Neuronal stem cell (in vitro differentiated cells): ENCODE measurements at regions not wholly inside any gene's neighbourhood (a gene's known extent, or its start where the extent isn't known, plus 50 kb on each side); places are given as distances from the start of the nearest gene placed in this dataset.

Experiments
- DNase-seq: peaks from one replicate; pipeline ENCODE4 v3.0.0-alpha.2; 2013; ENCODE audit warnings: low spot score
- H2AFZ ChIP-seq: one replicate; pipeline ENCODE4 v1.6.1; 2013; ENCODE audit warnings: mild to moderate bottlenecking, low read length, inconsistent platforms
- H2AK5ac ChIP-seq: 2 replicates; pipeline ENCODE4 v1.6.1; 2013; ENCODE audit warnings: low read depth, mild to moderate bottlenecking, inconsistent platforms, low read length, moderate library complexity, mixed read lengths
- H2BK120ac ChIP-seq: 2 replicates; pipeline ENCODE4 v1.6.1; 2013; ENCODE audit warnings: low read depth, mild to moderate bottlenecking, inconsistent platforms, low read length, moderate library complexity, mixed read lengths
- H2BK12ac ChIP-seq: one replicate; pipeline ENCODE4 v1.6.1; 2013; ENCODE audit warnings: low read length, inconsistent platforms
- H2BK15ac ChIP-seq: 2 replicates; pipeline ENCODE4 v1.6.1; 2013; ENCODE audit warnings: mild to moderate bottlenecking, low read length, inconsistent platforms, mixed read lengths
- H2BK5ac ChIP-seq: one replicate; pipeline ENCODE4 v1.6.1; 2013; ENCODE audit warnings: inconsistent platforms, mild to moderate bottlenecking, low read length, moderate library complexity
- H3K14ac ChIP-seq: one replicate; pipeline ENCODE4 v1.6.1; 2013; ENCODE audit warnings: low read length, inconsistent platforms
- H3K18ac ChIP-seq: 2 replicates; pipeline ENCODE4 v1.6.1; 2013; ENCODE audit warnings: low read length, inconsistent platforms
- H3K23ac ChIP-seq: 2 replicates; pipeline ENCODE4 v1.6.1; 2013; ENCODE audit warnings: low read depth, mild to moderate bottlenecking, mixed read lengths, low read length, inconsistent platforms; ENCODE audit not compliant: poor library complexity
- H3K27ac ChIP-seq: replicated peaks from 3 replicates; pipeline ENCODE4 v1.5.1; 2013; ENCODE audit warnings: low read length, inconsistent platforms
- H3K27me3 ChIP-seq, 3 experiments: 2 replicates each; pipeline ENCODE4 v1.6.1; 2013; ENCODE audit warnings: low read length in 3 of 3, mild to moderate bottlenecking in 2 of 3, inconsistent platforms in 1 of 3, low read depth in 1 of 3, mixed read lengths in 1 of 3, moderate library complexity in 1 of 3; ENCODE audit not compliant: control insufficient read depth in 3 of 3, insufficient read depth in 3 of 3
- H3K36me3 ChIP-seq, 2 donors: replicated peaks in 1 of 2; 2 replicates each; pipeline ENCODE4 v1.6.1; 2013; ENCODE audit warnings: low read length in 2 of 2; ENCODE audit not compliant: control insufficient read depth in 2 of 2, insufficient read depth in 2 of 2
- H3K4ac ChIP-seq: 2 replicates; pipeline ENCODE4 v1.6.1; 2013; ENCODE audit warnings: inconsistent platforms, mild to moderate bottlenecking, low read length, moderate library complexity
- H3K4me1 ChIP-seq, 2 donors: 1 replicate in 1 of 2; 2 replicates in 1 of 2; pipeline ENCODE4 v1.6.1; 2013; ENCODE audit warnings: low read length in 2 of 2, low read depth in 1 of 2; ENCODE audit not compliant: control insufficient read depth in 2 of 2, insufficient read depth in 1 of 2
- H3K4me2 ChIP-seq: one replicate; pipeline ENCODE4 v1.6.1; 2013; ENCODE audit warnings: mild to moderate bottlenecking, low read length, inconsistent platforms; ENCODE audit not compliant: insufficient read depth, poor library complexity, severe bottlenecking
- H3K4me3 ChIP-seq, 2 donors: 2 replicates each; pipeline ENCODE4 v1.5.1; 2013; ENCODE audit warnings: low read length in 2 of 2, mild to moderate bottlenecking in 2 of 2, inconsistent platforms in 1 of 2, moderate library complexity in 1 of 2
- H3K79me1 ChIP-seq: one replicate; pipeline ENCODE4 v1.6.1; 2013; ENCODE audit warnings: low read depth, mild to moderate bottlenecking, inconsistent platforms, low read length, moderate library complexity
- H3K9ac ChIP-seq: one replicate; pipeline ENCODE4 v1.6.1; 2013; ENCODE audit warnings: mild to moderate bottlenecking, low read depth, low read length, inconsistent platforms; ENCODE audit not compliant: poor library complexity
- H3K9me3 ChIP-seq, 2 donors: replicated peaks in 1 of 2; 2 replicates each; pipeline versions ENCODE3 to v1.6.1; 2013; ENCODE audit warnings: low read length in 2 of 2, mild to moderate bottlenecking in 2 of 2, inconsistent platforms in 1 of 2, low read depth in 1 of 2, mixed read lengths in 1 of 2, moderate library complexity in 1 of 2; ENCODE audit not compliant: control insufficient read depth in 2 of 2, insufficient read depth in 1 of 2
- H4K8ac ChIP-seq: one replicate; pipeline ENCODE4 v1.6.1; 2013; ENCODE audit warnings: low read depth, mild to moderate bottlenecking, inconsistent platforms, low read length, moderate library complexity
- H4K91ac ChIP-seq: one replicate; pipeline ENCODE4 v1.6.1; 2013; ENCODE audit warnings: low read length, low read depth, mild to moderate bottlenecking, inconsistent platforms; ENCODE audit not compliant: poor library complexity
- WGBS, 2 donors: extraction: QIAGEN DNeasy Blood & Tissue Kit; methylation state at CpG; one replicate each; pipeline ENCODE4 v1.1.7; 2013; ENCODE audit warnings: missing lambda C conversion rate in 2 of 2, mixed read lengths in 1 of 2; ENCODE audit not compliant: insufficient read length in 2 of 2, insufficient replicate concordance in 1 of 2; ENCODE audit errors: extremely low coverage in 2 of 2; 5-methylcytosine and 5-hydroxymethylcytosine counted together

DNA sequence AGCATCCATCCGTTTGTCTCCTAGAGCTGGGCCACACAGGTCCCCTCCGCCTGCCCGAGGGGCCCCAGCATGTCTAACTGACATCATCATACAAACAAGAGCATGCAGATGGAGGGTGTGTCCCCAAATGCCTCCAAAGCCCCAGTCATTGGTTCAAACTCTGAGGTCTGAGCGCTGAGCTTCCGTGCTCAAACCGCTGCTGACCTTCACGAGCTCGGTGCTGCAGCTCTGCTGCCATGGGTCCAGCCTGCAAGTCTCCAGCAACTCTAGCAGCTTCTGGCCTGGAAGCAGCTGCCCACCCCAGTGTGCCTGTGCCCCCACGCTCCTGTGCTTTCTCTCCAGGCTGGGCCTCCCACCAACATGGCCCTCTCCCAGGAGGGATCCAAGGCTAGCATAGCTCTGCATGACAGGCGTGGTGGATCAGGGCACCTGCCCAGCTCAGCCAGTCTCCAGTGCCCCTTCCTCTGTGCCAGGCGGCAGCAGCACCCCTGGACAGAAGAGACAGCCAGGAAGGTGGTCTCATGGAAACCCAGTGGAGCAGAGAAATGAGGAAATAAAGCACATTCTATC is 131.6 kb upstream of the PMEPA1 start:
- H2BK12ac ChIP-seq: no peak overlapping the region
- no peak overlapping the region for H3K23ac ChIP-seq
- no peak overlapping the region for H3K4ac ChIP-seq
- no peaks in the 10 kb centered on the region for H3K4me1 ChIP-seq
- H4K8ac ChIP-seq: no peak overlapping the region
- H3K36me3 ChIP-seq: no peaks in the 10 kb centered on the region
- peak overlapping the region; percentile 44 for H3K18ac ChIP-seq
- H3K4me3 ChIP-seq: no peak overlapping the region
- H2AK5ac ChIP-seq: no peak overlapping the region
- no peak overlapping the region for H3K9ac ChIP-seq
- H2BK15ac ChIP-seq: no peak overlapping the region
- H3K4me2 ChIP-seq: no peak overlapping the region
- H3K79me1 ChIP-seq: no peaks in the 10 kb centered on the region
- H2BK5ac ChIP-seq: no peak overlapping the region
- H4K91ac ChIP-seq: no peak overlapping the region
- H2AFZ ChIP-seq: no peak overlapping the region
- H3K9me3 ChIP-seq: no peaks in the 10 kb centered on the region
- WGBS, 2 donors: no CpG with 5 or more reads among the region's 11 CpGs
- peak overlapping the region; percentile 38 for H3K14ac ChIP-seq
- no peak for DNase-seq
- H2BK120ac ChIP-seq: no peak overlapping the region
- H3K27ac ChIP-seq: no peak overlapping the region
- peaks cover 0 to 14% (median 0%) of the 10 kb centered on the region in 3 experiments for H3K27me3 ChIP-seq

DNA sequence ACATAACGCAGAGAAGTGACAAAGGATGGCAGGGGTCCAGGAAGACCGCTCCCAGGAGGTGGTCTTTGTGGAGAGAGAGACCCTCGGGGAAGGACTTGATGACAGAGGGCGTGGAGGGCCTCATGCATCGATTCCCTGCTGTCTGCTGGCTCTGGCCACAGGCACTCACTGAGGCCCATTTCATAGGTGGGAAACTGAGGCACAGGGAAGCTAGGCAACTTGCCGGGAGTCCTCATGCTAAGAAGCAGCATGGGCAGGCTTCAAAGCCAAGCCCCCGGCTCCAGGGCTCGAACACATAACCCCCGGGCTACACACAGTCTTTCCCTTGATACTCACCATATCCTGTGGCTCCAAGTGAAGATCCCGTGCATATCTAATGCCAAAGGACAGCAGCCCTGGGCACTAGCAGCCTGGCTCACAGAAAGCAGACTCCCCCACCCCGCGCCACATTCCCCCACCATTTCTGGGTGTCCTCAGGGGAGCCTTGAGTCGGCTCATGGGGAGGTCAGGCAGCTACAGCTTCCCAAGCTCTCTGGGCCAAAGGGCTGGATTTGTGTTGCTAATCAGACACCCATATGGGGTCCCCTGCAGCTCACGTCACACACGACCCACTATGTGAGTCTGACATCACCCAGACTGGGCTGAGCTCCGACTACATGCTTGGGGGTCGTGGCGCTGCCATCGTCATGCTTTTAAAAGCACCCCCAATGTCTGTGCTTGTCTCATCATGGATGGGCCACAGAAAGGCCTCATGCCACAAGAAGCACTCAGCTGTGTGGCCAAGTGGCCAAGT is 130.9 kb upstream of the PMEPA1 start:
- WGBS, 2 donors: no CpG with 5 or more reads among the region's 19 CpGs
- no peak overlapping the region for H2BK15ac ChIP-seq
- H3K4me2 ChIP-seq: no peak overlapping the region
- H3K4me1 ChIP-seq: no peaks in the 10 kb centered on the region
- no peak overlapping the region for H3K4ac ChIP-seq
- H3K9me3 ChIP-seq: no peaks in the 10 kb centered on the region
- DNase-seq: no peak
- no peak overlapping the region for H2BK12ac ChIP-seq
- H3K9ac ChIP-seq: no peak overlapping the region
- H3K14ac ChIP-seq: no peak overlapping the region
- H3K36me3 ChIP-seq: no peaks in the 10 kb centered on the region
- no peak overlapping the region for H2BK120ac ChIP-seq
- no peak overlapping the region for H2AFZ ChIP-seq
- peak overlapping the region; percentile 26 for H2AK5ac ChIP-seq
- H4K8ac ChIP-seq: no peak overlapping the region
- H3K4me3 ChIP-seq: no peak overlapping the region
- H2BK5ac ChIP-seq: no peak overlapping the region
- H4K91ac ChIP-seq: no peak overlapping the region
- no peak overlapping the region for H3K27ac ChIP-seq
- peaks cover 0 to 19% (median 0%) of the 10 kb centered on the region in 3 experiments for H3K27me3 ChIP-seq
- H3K79me1 ChIP-seq: no peaks in the 10 kb centered on the region
- H3K18ac ChIP-seq: no peak overlapping the region
- no peak overlapping the region for H3K23ac ChIP-seq

DNA sequence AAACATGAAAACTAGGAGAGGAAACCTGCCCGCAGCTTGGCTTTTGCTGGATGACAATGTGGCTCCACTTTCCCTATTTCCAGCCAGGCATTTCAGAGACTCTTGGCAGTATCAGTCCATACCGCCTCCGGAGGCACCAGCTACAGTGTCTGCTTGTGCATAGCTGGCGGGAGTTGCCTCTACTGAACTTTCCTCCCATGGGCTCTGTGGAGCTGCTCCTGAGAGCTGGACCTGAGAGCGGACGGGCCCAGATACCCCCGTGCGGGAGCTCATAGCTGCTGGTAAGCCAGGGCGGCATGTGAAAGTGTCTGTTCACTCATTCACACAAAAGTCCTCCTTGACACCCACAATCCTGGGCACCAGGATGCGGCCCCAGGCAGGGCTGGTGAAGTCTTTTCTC is 130.3 kb upstream of the PMEPA1 start:
- no peak overlapping the region for H2BK120ac ChIP-seq
- no peak overlapping the region for H3K27ac ChIP-seq
- H3K4me2 ChIP-seq: no peak overlapping the region
- H3K9ac ChIP-seq: no peak overlapping the region
- no peak for DNase-seq
- no peak overlapping the region for H3K4ac ChIP-seq
- peak overlapping the region; percentile 11 for H2AK5ac ChIP-seq
- H2BK12ac ChIP-seq: no peak overlapping the region
- no peak overlapping the region for H3K18ac ChIP-seq
- no peak overlapping the region for H2AFZ ChIP-seq
- H4K91ac ChIP-seq: no peak overlapping the region
- H3K9me3 ChIP-seq: no peaks in the 10 kb centered on the region
- no peak overlapping the region for H3K4me3 ChIP-seq
- H3K36me3 ChIP-seq: no peaks in the 10 kb centered on the region
- H2BK15ac ChIP-seq: no peak overlapping the region
- no peak overlapping the region for H3K14ac ChIP-seq
- H3K27me3 ChIP-seq: peaks cover 0 to 20% (median 0%) of the 10 kb centered on the region in 3 experiments
- H4K8ac ChIP-seq: no peak overlapping the region
- H3K4me1 ChIP-seq: no peaks in the 10 kb centered on the region
- H3K79me1 ChIP-seq: no peaks in the 10 kb centered on the region
- no CpG with 5 or more reads among the region's 10 CpGs for WGBS, 2 donors
- H3K23ac ChIP-seq: no peak overlapping the region
- H2BK5ac ChIP-seq: peak overlapping the region; percentile 54

DNA sequence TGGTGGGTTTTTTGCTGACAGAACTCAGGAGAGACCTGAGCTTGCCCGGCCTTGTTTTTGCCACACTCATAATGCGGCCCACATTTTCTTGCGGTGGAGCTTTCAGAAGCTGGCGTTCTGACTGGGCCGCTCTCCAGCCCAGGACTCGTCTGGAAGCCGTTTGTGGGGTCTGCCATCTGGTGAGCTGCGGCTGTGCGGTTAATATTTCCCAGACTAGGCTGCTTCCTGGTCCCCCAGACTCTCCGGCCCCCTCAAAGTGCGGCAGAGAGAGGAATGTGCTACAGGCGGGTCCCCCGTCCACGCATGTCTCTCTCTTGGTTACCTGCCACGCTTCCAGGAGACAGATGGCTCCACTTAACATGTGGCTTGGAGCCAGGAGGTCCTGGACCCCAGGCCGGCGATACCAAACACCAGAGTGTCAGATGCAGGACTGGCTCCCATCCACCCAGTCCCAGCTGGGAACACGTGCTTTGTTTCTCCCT is 128.9 kb upstream of the PMEPA1 start:
- no peaks in the 10 kb centered on the region for H3K36me3 ChIP-seq
- peak overlapping the region; percentile 80 for H3K18ac ChIP-seq
- H3K79me1 ChIP-seq: no peaks in the 10 kb centered on the region
- no CpG with 5 or more reads among the region's 18 CpGs for WGBS, 2 donors
- peak overlapping the region; percentile 53 for H2BK120ac ChIP-seq
- peak overlapping the region; percentile 63 for H3K14ac ChIP-seq
- H2BK15ac ChIP-seq: no peak overlapping the region
- no peak overlapping the region for H3K4me2 ChIP-seq
- H2AK5ac ChIP-seq: peak overlapping the region; percentile 27
- H3K4ac ChIP-seq: no peak overlapping the region
- no peak overlapping the region for H3K23ac ChIP-seq
- H3K9ac ChIP-seq: no peak overlapping the region
- no peak overlapping the region for H4K91ac ChIP-seq
- H3K9me3 ChIP-seq: no peaks in the 10 kb centered on the region
- peaks cover 0 to 28% (median 0%) of the 10 kb centered on the region in 3 experiments for H3K27me3 ChIP-seq
- H2BK5ac ChIP-seq: no peak overlapping the region
- H3K27ac ChIP-seq: no peak overlapping the region
- no peaks in the 10 kb centered on the region for H3K4me1 ChIP-seq
- H2AFZ ChIP-seq: no peak overlapping the region
- DNase-seq: no peak
- no peak overlapping the region for H2BK12ac ChIP-seq
- H3K4me3 ChIP-seq: no peak overlapping the region
- no peak overlapping the region for H4K8ac ChIP-seq
